Fibroblast of lung (primary cell): ENCODE measurements at regions not wholly inside any gene's neighbourhood (a gene's known extent, or its start where the extent isn't known, plus 50 kb on each side); places are given as distances from the start of the nearest gene placed in this dataset.

Experiments used
- EZH2 ChIP-seq: IDR thresholded peaks from 2 replicates; pipeline ENCODE4 v1.5.1; 2012; ENCODE audit warnings: low read length, control low read depth, mild to moderate bottlenecking; ENCODE audit errors: missing control alignments
- TF ChIP-seq, protein P1 (sequence below), 2 donors: IDR thresholded peaks in 1 of 2; conservative IDR thresholded peaks in 1 of 2; 1 replicate in 1 of 2; 2 replicates in 1 of 2; pipeline ENCODE4 v1.5.1; 2011 to 2012; ENCODE audit warnings: low read length in 2 of 2, control low read depth in 1 of 2, inconsistent platforms in 1 of 2, low read depth in 1 of 2, mild to moderate bottlenecking in 1 of 2

DNA sequence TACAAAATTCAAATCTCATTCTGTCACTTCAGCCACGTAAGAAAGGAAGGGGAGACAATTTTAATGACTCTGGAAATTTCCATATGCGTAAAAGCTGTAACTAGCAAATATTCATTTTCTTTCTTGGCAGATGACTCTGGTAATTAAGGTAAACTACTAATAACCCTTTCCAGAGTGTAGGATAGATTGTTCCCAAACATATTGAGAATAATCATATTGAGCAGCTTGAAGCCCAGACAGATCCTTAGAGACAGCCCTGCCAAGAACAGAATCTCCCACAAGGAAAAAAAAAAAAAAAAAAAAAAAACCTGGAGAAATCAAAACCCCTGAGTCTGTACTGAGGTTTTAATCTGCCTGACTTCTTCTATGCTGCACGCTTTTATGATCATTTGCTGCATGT lies 163.6 kb upstream of the TMPO start:
- TF ChIP-seq, protein P1, sequence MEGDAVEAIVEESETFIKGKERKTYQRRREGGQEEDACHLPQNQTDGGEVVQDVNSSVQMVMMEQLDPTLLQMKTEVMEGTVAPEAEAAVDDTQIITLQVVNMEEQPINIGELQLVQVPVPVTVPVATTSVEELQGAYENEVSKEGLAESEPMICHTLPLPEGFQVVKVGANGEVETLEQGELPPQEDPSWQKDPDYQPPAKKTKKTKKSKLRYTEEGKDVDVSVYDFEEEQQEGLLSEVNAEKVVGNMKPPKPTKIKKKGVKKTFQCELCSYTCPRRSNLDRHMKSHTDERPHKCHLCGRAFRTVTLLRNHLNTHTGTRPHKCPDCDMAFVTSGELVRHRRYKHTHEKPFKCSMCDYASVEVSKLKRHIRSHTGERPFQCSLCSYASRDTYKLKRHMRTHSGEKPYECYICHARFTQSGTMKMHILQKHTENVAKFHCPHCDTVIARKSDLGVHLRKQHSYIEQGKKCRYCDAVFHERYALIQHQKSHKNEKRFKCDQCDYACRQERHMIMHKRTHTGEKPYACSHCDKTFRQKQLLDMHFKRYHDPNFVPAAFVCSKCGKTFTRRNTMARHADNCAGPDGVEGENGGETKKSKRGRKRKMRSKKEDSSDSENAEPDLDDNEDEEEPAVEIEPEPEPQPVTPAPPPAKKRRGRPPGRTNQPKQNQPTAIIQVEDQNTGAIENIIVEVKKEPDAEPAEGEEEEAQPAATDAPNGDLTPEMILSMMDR (conservative IDR thresholded peaks at IDR 0.05 in 1 of 2, IDR thresholded peaks at IDR 0.05 in 1 of 2; ENCODE audit: low read depth in 1 of 2, low read length in 2 of 2): no peak
- no peak for TF ChIP-seq EZH2
